ENCODE measurements at regions not wholly inside any gene's neighbourhood (a gene's known extent, or its start where the extent isn't known, plus 50 kb on each side); places are given as distances from the start of the nearest gene placed in this dataset.
"Not testable (repeated sequence)": the region's sequence is repeated elsewhere in the genome, so short reads cannot be mapped to it uniquely, and the experiment has no call there.

DNA sequence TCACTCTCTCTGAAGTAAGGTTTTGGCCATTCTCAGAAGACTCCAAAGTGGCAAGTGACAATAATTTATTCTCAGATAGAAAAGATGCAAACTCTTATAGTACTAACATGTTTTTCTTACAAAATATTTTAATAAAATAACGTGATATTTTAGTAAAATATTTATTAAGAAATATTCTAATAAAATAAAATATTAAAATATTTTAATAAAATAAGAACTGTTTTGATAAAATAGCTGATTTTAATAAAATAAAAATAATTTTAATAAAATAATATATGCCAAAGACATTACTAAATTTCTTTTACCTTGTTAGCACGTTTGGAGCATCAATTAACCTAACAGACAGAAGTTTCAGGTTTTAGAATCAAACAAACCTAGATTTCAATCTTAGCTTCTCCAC, 424.0 kb upstream of the NECTIN3 start:
- no peak for DNase-seq (ENCODE audit: low read depth in 4 of 4, low spot score in 1 of 4)

DNA sequence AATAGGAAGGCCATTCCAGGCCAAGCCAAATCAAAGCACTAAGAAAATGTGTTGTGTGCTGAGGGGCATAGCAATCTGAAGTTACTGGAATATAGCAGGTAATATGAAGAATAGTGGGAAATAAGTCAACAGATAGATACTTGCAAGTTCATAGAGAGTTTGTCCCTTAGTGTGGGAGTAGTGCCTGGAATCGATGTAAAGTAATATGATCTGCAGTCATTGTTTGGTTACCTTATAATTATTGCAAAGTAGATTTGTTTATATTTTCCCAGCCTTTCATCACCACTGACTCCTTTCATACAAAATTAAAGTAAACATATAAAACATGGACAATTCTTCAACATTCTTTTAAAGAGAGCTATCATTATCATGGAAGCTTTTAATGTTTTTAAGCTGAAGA, 420.9 kb upstream of the NECTIN3 start:
- DNase-seq (ENCODE audit: low read depth in 4 of 4, low spot score in 1 of 4) = no peak

DNA sequence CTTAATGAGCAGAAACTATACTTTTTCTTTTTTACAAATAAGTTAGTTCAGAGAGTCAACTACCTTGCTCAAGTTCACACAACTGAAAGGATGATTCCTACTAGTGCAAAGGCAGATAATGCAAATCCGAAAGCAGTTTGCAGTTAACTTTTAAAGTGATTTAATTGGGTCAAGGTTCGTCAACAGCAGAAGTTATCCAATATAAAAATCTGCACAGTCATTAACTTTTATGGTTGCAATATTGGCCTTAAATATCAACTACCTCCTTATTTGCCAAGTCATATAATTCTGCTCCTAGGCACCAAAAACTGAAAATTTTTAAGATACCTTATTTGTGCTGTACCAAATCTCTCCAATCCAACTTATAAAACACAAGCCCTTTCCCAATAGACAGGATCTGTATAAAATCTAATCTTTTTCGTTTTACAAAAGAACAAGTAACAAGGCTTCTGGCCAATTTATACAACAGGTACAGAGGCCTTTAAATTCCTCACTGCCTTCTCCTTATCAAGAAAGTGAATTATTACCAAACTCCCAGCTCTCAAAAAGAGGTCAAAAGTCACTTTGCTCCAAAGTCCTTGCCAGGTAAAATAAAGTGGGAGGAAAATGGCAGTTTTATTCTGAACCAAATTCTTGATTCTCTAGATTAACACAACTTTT, 416.6 kb upstream of the NECTIN3 start:
- DNase-seq (ENCODE audit: low read depth in 4 of 4, low spot score in 1 of 4) = no peak

DNA sequence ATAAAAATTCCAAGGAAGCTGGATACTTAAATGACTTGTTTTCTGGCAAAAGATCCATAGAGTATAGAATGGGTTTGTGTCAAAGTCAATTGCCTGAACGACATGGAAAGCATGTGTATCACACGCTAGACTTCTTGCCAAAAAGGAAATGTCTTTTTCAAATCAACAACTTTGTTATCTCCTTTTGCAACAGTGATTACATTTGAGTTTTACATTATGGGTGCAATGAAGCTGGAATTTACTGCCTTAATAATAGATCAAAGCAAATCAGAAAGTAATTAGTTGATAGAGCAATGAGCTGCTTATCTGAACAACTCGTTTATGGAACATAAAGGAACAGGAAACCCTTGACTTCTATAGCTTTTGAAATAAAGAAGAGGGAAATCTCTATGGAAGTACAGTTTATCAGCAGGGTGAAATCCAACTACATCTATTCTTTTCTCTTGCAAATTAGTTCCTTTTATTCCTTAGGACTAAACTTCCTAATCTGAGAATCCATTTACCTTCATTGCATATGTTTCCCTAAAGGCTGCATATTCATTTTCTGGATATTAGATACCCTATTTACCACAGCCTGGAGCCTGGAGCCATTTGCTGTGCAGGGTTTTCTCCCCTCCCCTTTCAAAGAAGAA, 415.1 kb upstream of the NECTIN3 start:
- no peak for DNase-seq (ENCODE audit: low read depth in 4 of 4, low spot score in 1 of 4)

DNA sequence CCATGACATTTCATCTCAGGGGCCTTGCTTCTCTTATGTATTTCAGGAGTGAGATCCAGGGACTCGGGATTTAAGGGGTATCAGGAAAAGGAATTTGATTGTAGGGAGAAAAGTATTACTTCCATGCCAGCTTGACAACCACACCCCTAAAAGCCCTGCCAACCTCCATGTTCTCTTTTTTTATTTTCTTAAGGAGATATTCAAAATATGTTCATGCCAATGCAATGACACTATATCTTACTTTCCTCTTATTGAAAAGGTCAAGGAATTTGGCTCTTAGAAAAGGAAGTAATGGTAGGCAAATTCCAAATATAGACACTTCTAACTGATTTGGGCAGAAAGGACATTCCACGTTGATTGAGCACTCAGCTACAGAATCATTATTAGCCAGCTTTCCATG, 407.5 kb upstream of the NECTIN3 start:
- no peak for DNase-seq (ENCODE audit: low read depth in 4 of 4, low spot score in 1 of 4)

DNA sequence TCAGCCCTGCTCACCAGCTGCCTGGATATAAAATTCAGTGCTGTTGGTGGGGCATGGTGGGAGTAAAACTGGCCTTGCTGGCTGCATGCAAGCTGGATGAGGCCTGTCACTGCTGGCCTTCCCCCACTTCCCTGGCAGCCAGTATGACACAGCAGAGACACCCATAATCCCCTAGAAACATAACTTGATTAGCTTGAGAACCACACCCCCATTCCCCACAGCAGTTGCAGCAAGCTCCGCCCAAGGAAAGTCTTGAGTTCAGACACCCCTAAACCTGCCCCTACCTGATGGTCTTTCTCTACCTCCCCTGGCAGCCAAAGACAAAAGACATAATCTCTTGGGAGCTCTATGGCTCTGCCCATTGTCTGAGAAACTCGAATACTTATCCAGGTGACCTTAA, 405.1 kb upstream of the NECTIN3 start:
- no peak for DNase-seq (ENCODE audit: low read depth in 4 of 4, low spot score in 1 of 4)

DNA sequence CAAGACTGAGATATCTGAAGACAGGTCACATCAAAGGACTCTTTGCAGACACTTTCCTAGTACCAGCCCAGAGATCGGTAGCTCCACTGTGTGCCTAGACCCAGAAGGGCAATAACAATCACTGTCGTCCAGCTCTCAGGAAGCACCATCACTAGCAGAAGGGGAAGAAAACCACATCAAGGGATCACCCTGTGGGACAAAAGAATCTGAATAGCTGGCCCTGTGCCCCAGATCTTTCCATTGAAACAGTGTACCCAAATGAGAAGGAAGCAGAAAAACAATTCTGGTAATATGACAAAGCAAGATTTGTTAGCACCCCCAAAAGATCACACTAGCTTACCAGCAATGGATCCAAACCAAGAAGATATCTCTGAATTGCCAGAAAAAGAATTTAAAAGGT, 404.4 kb upstream of the NECTIN3 start:
- no peak for DNase-seq (ENCODE audit: low read depth in 4 of 4, low spot score in 1 of 4)

DNA sequence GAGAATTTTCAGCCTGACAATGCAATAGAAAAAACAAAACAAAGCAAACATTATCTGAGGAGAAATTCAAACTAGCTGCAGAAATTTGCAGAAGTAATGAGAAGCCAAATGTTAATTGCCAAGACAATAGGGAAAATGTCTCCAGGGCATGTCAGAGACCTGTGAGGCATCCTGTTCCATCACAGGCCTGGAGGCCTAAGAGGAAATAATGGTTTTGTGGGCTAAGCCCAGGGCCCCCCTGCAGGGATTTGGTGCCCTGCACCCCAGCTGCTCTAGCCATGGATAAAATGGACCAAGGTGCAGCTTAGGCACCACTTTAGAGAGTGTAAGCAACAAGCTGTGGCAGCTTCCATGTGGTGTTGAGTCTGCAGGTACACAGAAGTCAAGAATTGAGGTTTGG, 401.2 kb upstream of the NECTIN3 start:
- DNase-seq (ENCODE audit: low read depth in 4 of 4, low spot score in 1 of 4) = no peak

DNA sequence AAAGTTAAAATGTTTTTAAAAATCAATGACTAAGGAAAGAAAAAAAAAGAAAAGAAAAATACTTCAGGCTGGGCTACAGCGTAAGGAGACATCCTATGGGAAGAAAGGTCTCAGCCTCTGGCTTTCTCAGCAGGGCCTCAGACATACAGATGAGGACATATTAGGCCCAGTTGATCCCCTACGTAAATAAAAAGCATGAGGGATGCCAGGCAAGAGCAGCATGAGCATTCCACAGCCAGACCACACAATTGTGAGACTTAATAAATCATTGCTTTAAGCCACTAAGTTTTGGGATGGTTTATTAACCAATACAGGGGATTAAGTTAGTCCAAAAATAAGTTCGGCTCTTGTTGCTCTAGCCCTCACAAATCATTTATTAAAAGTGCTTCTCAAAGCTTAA, 394.1 kb upstream of the NECTIN3 start:
- DNase-seq (ENCODE audit: low read depth in 4 of 4, low spot score in 1 of 4) = no peak

DNA sequence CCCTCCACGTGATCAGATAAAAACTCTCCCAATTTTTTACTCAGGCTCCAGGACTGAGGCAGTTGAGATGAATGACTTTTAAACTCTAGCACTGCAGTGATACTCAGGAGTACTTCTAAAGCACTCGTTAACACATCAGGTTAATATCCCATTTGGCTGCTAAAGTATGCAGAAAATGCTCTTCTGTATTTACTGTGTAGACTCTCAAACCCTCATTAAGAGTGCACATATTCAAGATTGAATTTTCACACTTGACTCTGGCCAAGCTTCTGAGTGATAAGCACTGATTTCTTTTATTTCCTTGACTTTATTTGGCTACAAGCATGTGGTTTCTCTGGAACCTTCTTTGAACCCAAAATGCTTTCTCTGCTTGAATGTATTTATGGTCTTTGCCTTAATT, 392.3 kb upstream of the NECTIN3 start:
- DNase-seq (ENCODE audit: low read depth in 4 of 4, low spot score in 1 of 4) = no peak

DNA sequence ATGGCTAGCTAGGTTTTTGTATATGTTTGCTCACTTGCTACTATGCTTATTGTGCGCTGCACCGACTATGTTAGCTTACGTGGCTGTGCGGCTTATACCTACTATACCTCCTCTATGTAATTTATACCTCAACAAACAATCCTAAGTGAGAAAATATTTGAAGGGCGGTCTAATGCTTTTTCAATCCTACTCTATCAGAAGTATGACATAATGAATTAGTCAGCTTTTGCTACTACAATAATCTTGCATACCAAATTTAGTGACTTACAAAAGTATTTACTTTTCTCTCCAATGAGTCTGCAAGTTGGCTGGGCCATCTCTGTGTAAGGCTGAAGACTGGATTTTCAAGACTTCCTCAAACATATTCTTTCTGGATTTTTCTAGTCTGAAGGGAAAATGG, 391.2 kb upstream of the NECTIN3 start:
- no peak for DNase-seq (ENCODE audit: low read depth in 4 of 4, low spot score in 1 of 4)

DNA sequence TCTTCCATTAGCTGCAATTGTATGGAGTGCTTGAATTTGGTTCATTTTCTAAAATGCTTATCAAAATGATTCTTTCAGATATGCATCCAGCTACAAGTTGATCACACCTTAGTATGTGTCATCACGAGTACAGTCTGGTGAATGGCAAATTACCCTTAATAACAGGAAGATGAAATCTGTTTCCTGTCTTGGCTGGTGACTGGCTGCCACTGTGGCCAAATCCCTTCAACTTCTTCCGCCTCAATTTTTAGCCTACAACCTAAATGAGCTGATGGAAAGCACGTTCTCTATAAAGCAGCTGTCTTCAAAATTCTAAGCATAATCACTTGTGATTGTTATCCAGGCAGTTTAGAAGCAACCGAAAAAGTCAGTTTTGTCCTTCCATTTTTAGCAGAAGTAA, 387.1 kb upstream of the NECTIN3 start:
- no peak for DNase-seq (ENCODE audit: low read depth in 4 of 4, low spot score in 1 of 4)

DNA sequence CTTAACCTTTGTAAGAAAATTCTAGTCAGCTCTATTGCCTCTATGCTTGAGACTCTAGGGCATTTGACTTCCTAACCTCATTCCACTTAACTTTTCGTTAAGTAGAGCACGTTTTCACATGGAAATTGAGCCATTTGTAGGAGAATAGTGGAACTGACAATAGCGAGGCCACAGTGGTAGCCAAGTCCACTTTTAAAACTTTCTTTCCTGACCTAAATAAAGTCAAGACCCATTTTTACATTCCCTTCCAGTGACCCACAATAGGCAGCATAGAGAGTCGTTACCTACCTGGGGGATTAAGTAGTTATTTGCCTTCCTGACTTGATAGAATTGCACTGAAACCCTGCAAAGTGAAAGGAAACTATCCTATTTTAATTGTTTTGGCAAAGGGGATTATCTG, 386.0 kb upstream of the NECTIN3 start:
- DNase-seq (ENCODE audit: low read depth in 4 of 4, low spot score in 1 of 4) = no peak

DNA sequence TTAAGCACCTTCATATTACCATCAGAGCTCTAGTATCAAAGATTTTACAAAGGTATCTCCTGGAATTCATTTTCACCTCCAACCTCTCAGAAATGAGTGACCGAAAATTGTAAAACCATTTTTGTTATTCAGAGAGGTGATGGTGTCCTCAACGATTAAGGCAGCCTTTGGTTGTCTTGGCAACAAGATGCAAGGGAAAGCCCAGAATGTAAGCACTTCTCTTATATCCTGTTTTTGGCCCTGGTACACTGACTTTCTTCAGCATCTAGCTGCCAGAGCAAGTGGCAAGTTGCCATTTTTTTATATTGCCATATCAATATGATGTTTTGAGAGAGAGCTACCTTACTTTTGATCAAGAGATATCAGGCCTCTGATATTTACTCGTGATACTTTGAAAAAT, 384.9 kb upstream of the NECTIN3 start:
- no peak for DNase-seq (ENCODE audit: low read depth in 4 of 4, low spot score in 1 of 4)

DNA sequence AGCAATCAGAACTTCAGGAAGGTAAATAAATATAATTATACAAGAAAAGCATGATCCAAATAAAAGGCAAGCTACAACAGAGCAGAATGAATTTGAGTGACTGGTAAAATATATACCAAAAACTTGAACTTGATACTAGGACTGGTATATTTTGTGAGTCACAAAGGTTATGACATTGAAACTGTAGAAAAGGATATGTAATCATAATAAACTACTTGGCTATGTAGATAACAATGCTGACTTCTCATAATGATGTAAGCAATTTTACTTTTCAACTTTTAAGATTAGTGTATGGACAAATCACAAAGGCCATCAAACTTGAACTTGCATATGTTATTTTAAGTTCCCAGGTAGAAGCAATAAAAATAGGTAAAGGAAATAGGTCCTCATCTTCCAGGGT, 384.5 kb upstream of the NECTIN3 start:
- no peak for DNase-seq (ENCODE audit: low read depth in 4 of 4, low spot score in 1 of 4)

DNA sequence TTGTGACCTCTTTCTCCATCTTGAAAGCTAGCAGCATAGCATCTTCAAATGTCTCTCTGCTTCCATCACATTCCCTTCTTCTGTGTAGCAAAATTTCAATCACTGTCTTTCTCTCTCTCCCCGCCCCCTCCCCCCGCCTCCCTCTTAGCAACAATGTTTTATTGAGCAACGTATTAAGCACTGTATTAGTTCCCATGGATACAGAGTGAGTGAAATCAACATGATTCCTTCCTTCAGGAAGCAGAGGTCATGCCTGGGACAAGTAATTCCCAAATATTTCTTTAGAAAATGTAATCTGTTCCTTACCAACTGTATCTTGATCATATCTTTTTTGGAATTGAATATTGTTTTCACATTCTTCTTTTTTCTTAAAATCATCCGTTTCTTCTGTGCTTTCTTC, 373.7 kb upstream of the NECTIN3 start:
- no peak for DNase-seq (ENCODE audit: low read depth in 4 of 4, low spot score in 1 of 4)

DNA sequence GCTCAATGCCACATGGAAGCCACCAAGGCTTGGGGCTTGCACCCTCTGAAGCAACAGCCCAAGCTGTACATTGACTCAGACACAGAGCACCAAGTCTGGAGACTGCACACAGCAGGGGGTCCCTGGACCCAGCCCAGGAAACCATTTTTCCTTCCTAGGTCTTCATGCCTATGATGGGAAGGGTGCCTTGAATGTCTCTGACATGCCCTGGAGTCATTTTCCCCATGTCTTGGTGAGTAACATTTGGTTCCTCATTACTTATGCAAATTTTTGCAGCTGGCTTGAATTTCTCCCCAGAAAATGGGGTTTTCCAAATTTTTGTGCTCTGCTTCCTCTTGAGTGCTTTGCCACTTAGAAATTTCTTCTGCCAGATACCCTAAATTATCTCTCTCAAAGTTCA, 367.3 kb upstream of the NECTIN3 start:
- DNase-seq (ENCODE audit: low read depth in 4 of 4, low spot score in 1 of 4) = not testable (repeated sequence)

DNA sequence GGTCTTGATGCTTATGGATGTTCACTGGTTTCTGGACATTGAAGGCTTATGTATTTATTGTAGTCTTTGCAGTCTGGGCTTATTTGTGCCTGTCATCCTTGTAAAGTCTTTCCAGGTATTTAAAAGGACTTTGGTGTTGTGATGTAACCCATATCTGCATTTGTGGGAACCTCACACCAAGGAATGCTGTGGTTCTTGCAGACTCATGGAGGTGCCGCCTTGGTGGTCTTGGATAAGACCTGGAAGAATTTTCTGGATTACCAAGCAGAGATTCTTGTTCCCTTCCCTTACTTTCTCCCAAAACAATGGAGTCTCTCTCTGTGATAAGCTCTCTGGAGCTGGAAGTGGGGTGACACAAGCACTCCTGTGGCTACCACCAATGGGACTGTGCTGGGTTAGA, 363.5 kb upstream of the NECTIN3 start:
- no peak for DNase-seq (ENCODE audit: low read depth in 4 of 4, low spot score in 1 of 4)

DNA sequence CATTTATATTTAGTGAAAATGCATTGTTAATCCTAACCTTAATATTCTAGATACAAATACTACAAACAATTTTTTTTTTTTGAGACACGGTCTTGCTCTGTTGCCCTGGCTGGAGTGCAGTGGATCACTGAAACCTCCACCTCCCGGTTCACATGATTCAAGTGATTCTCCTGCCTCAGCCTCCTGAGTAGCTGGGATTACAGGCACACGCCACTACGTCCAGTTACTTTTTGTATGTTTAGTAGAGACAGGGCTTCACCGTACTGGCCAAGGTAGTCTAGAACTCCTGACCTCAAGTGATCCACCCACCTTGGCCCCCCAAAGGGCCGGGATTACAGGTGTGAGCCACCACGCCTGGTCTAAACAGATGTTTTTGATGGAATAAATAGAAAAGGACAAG, 361.5 kb upstream of the NECTIN3 start:
- DNase-seq (ENCODE audit: low read depth in 4 of 4, low spot score in 1 of 4) = no peak

DNA sequence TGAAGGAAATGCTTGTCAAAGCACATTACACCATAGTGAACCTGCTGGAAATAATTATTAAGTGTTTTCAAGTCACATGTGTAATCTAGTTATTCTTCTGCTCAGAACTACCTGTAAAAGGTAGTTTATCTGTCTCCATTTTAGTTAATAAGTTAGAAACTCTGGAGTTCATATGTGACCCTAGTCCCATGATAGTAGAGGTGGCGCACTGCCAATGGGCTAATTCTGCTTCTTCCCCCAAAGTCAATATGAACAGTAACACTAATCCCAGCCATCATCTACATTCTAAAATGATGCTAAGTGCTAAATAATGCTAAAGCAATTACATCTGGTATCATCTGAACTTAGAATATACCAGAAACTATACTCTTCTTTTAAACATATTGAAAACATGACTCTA, 361.0 kb upstream of the NECTIN3 start:
- DNase-seq (ENCODE audit: low read depth in 4 of 4, low spot score in 1 of 4) = no peak

DNA sequence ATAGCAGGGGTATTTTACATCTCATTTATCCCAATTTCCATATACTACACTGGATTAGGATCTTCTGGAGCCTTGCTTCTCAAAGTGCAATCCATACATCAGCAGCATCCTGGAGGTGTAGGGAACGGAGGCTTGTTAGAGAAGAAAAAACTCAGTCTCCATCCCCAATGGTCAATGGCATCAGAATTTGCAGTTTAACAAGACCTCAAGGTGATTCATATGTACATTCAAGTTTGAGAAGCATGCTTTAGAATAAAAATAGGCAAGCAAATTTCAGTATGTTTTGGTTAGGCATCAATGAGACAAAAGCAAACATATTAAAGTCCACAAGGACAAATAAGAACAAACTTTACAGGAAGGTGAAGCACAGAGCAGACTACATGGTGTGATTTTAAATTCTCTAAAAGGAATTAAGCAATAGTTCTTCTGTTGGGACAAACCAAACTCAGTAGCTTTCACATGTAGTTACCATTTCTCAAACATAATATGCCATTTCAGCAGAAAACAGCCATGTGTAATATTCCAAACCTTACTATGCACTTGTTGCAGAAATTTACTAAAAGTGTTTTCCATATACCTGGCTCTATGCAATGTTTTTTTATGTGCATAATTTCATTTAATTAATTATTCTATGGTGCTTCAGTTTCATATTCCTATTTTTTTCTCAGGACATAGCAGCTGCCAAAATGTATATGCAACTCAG, 360.3 kb upstream of the NECTIN3 start:
- DNase-seq (ENCODE audit: low read depth in 4 of 4, low spot score in 1 of 4) = no peak

DNA sequence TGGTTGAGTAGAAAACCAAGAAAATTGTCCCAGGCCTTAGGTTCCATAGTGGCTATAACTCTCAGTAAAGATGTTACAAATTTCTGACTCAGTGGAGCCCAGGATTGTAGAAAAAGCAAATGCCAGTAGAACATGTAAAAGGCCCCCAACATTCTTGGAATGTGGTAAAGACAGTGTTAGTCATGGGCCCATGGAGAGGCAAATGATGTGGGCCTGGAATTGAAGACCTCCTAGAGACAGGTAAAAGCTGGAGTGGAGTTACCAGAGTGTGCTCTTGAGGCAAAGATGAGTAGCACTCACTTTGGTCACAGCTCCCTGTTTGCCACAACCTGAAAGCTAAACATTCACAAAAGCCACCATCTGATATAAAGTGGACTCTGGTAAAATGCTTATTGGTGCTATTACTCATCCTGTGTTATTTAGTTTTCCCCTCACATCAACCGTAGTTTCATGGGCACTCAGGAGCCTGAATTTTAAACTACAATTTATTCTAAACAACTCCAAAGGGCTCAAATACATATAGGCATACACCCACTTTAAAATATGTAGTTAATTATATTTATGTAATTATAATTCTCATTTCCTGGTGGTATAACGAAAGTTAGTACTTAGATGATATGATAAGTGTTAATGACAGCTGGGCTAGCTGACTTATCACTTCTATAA, 359.6 kb upstream of the NECTIN3 start:
- no peak for DNase-seq (ENCODE audit: low read depth in 4 of 4, low spot score in 1 of 4)
